B cell (primary cell): ENCODE measurements at regions not wholly inside any gene's neighbourhood (a gene's known extent, or its start where the extent isn't known, plus 50 kb on each side); places are given as distances from the start of the nearest gene placed in this dataset.

Experiments
- ATAC-seq: fragments of 200-7000 bp; cut with Tn5 transposase; one replicate; pipeline ENCODE4 v1.10.0; 2021; ENCODE audit warnings: low read depth, mild to moderate bottlenecking, moderate number of reproducible peaks, moderate library complexity
- CTCF ChIA-PET: fragments of 350-600 bp; sonication (Branson Sonifier 250); formaldehyde crosslinking; loops from one replicate; lab custom pipeline; 2021; ENCODE audit warnings: antibody characterized with exemption, inconsistent platforms; lab: Charles Lee
- POLR2A ChIA-PET: fragments of 350-600 bp; sonication (Branson Sonifier 250); formaldehyde crosslinking; loops from one replicate; lab custom pipeline; 2021; ENCODE audit warnings: antibody characterized with exemption; lab: Charles Lee
- DNase-seq: peaks from one replicate; pipeline ENCODE4 v3.0.0; 2013
- H2AFZ ChIP-seq: 2 replicates; pipeline ENCODE4 v1.6.1; 2012; ENCODE audit warnings: mild to moderate bottlenecking, low read depth, low read length; ENCODE audit not compliant: insufficient read depth, poor library complexity, severe bottlenecking
- H3K27ac ChIP-seq, 2 donors: 1 replicate in 1 of 2; 2 replicates in 1 of 2; pipeline ENCODE4 v1.5.1; 2012 to 2013; ENCODE audit warnings: low read length in 2 of 2, mild to moderate bottlenecking in 2 of 2, moderate library complexity in 1 of 2
- H3K27me3 ChIP-seq, 4 experiments: fragments of 200-600 bp in 1 of 4; sonication (generic) in 1 of 4; replicated peaks in 1 of 4; 1 replicate in 2 of 4; 2 replicates in 2 of 4; pipeline versions ENCODE4 v1.6.1 to v1.7.0; 2013 to 2016; ENCODE audit warnings: low read length in 3 of 4, mild to moderate bottlenecking in 2 of 4, mixed read lengths in 1 of 4, moderate library complexity in 1 of 4; ENCODE audit not compliant: insufficient read depth in 4 of 4, control insufficient read depth in 3 of 4; ENCODE audit errors: control extremely low read depth in 1 of 4
- H3K36me3 ChIP-seq, 2 experiments: replicated peaks in 1 of 2; 1 replicate in 1 of 2; 2 replicates in 1 of 2; pipeline versions ENCODE4 v1.6.1 to v1.7.1; 2013; ENCODE audit warnings: low read length in 1 of 2; ENCODE audit not compliant: insufficient read depth in 2 of 2, control insufficient read depth in 1 of 2; ENCODE audit errors: control extremely low read depth in 1 of 2, extremely low read depth in 1 of 2
- H3K4me1 ChIP-seq, 2 donors: fragments of 200-600 bp in 1 of 2; sonication (generic) in 1 of 2; 1 replicate in 1 of 2; 2 replicates in 1 of 2; pipeline versions ENCODE4 v1.5.1 to v1.6.1; 2013 to 2017; ENCODE audit warnings: low read length in 2 of 2; ENCODE audit not compliant: control insufficient read depth in 2 of 2, insufficient read depth in 2 of 2
- H3K4me2 ChIP-seq: replicated peaks from 2 replicates; pipeline ENCODE3; 2012; ENCODE audit warnings: mild to moderate bottlenecking, low read depth, low read length; ENCODE audit not compliant: poor library complexity, severe bottlenecking
- H3K4me3 ChIP-seq, 5 experiments: fragments of 200-600 bp in 1 of 5; sonication (generic) in 1 of 5; 1 replicate in 3 of 5; 2 replicates in 2 of 5; pipeline versions ENCODE4 v1.5.1 to v1.7.0; 2011 to 2016; ENCODE audit warnings: low read length in 4 of 5, mild to moderate bottlenecking in 4 of 5, low read depth in 2 of 5, control low read depth in 1 of 5, moderate library complexity in 1 of 5; ENCODE audit not compliant: insufficient read depth in 1 of 5; ENCODE audit errors: control extremely low read depth in 1 of 5, extremely low read depth in 1 of 5
- H3K79me2 ChIP-seq: fragments of 200-600 bp; sonication (generic); one replicate; pipeline ENCODE4 v1.6.0; 2016; ENCODE audit warnings: low read length; ENCODE audit not compliant: control insufficient read depth, insufficient read depth
- H3K9ac ChIP-seq: fragments of 200-600 bp; sonication (generic); 2 replicates; pipeline ENCODE4 v1.6.1; 2017; ENCODE audit warnings: mild to moderate bottlenecking, low read length, moderate library complexity
- H3K9me3 ChIP-seq, 3 donors: one replicate each; pipeline versions ENCODE4 v1.6.1 to v1.7.1; 2013; ENCODE audit warnings: low read length in 2 of 3; ENCODE audit not compliant: control insufficient read depth in 2 of 3, insufficient read depth in 1 of 3; ENCODE audit errors: control extremely low read depth in 1 of 3
- H4K20me1 ChIP-seq: 2 replicates; pipeline ENCODE4 v1.6.0; 2012; ENCODE audit warnings: mild to moderate bottlenecking, low read length; ENCODE audit not compliant: insufficient read depth, control insufficient read depth, poor library complexity, severe bottlenecking
- H3K27ac Mint-ChIP-seq: one replicate; pipeline ENCODE4 v1.8.0; 2021; ENCODE audit warnings: mixed read lengths
- H3K27me3 Mint-ChIP-seq: one replicate; pipeline ENCODE4 v1.8.0; 2021; ENCODE audit warnings: mixed read lengths
- H3K4me1 Mint-ChIP-seq: one replicate; pipeline ENCODE4 v1.8.0; 2021; ENCODE audit warnings: mixed read lengths
- H3K4me3 Mint-ChIP-seq: one replicate; pipeline ENCODE4 v1.8.0; 2021; ENCODE audit warnings: mixed read lengths
- H3K9me3 Mint-ChIP-seq: one replicate; pipeline ENCODE4 v1.8.0; 2022; ENCODE audit warnings: mixed read lengths; ENCODE audit not compliant: insufficient read depth
- CTCF ChIP-seq: fragments of 200-600 bp; IDR thresholded peaks from one replicate; pipeline ENCODE4 v1.8.0; 2022; ENCODE audit warnings: antibody characterized with exemption, mild to moderate bottlenecking
- EZH2 ChIP-seq: IDR thresholded peaks from 2 replicates; pipeline ENCODE4 v1.6.1; 2012; ENCODE audit warnings: borderline replicate concordance, low read depth, mild to moderate bottlenecking, moderate library complexity, low read length; ENCODE audit not compliant: insufficient read depth, poor library complexity, severe bottlenecking
- WGBS: methylation state at CpG from one replicate; pipeline ENCODE4 v1.1.5; 2013; ENCODE audit warnings: missing lambda C conversion rate; ENCODE audit not compliant: insufficient coverage; 5-methylcytosine and 5-hydroxymethylcytosine counted together
- intact Hi-C: fragments of 100-400 bp; cut with micrococcal nuclease; formaldehyde crosslinking; loops from one replicate; pipeline ENCODE4 v1.10.0; 2022

GRCh38 chr6:148001844-148002642 lies 340.6 kb upstream of the SASH1 start:
- Histone ChIP-seq H3K4me1 (no peaks in the 10 kb centered on the region), H3K9ac (no peak overlapping the region), H3K9me3 (peaks cover 0 to 5% (median 0%) of the 10 kb centered on the region in 3 donors), H2AFZ (no peak overlapping the region), H3K27ac (no peak overlapping the region), H3K4me3 (no peak overlapping the region), H3K79me2 (no peaks in the 10 kb centered on the region), H4K20me1 (no peaks in the 10 kb centered on the region), H3K4me2 (no peak overlapping the region), H3K27me3 (no peaks in the 10 kb centered on the region), H3K36me3 (no peaks in the 10 kb centered on the region)
- WGBS: 94% methylated on average over 3 of the region's 7 CpGs
- Mint-ChIP-seq H3K27me3 (no peaks in the 10 kb centered on the region), H3K4me3 (no peak overlapping the region), H3K27ac (no peak overlapping the region), H3K9me3 (no peaks in the 10 kb centered on the region), H3K4me1 (no peaks in the 10 kb centered on the region)
- intact Hi-C loops: no loop called here
- no peak for TF ChIP-seq CTCF
- TF ChIP-seq EZH2: no peak
- DNase-seq: no peak
- no peak for ATAC-seq
- CTCF ChIA-PET: no interaction called here
- POLR2A ChIA-PET: no interaction called here

GRCh38 chr6:148004651-148005050 lies 338.0 kb upstream of the SASH1 start:
- no peaks in the 10 kb centered on the region for H3K4me1 ChIP-seq
- no peak for DNase-seq
- WGBS: 80% methylated on average over 1 of the region's 3 CpGs
- H3K27me3 ChIP-seq: no peaks in the 10 kb centered on the region
- H3K9ac ChIP-seq: no peak overlapping the region
- POLR2A ChIA-PET: no interaction called here
- ATAC-seq: no peak
- H3K4me2 ChIP-seq: no peak overlapping the region
- CTCF ChIA-PET: no interaction called here
- H3K4me1 Mint-ChIP-seq: no peaks in the 10 kb centered on the region
- H3K9me3 Mint-ChIP-seq: no peaks in the 10 kb centered on the region
- H3K4me3 Mint-ChIP-seq: no peak overlapping the region
- no peaks in the 10 kb centered on the region for H4K20me1 ChIP-seq
- no peak overlapping the region for H3K27ac Mint-ChIP-seq
- intact Hi-C loops: no loop called here
- TF ChIP-seq CTCF (no peak), EZH2 (no peak)
- H3K79me2 ChIP-seq: no peaks in the 10 kb centered on the region
- no peaks in the 10 kb centered on the region for H3K36me3 ChIP-seq
- no peak overlapping the region for H2AFZ ChIP-seq
- H3K27me3 Mint-ChIP-seq: no peaks in the 10 kb centered on the region
- no peak overlapping the region for H3K27ac ChIP-seq
- peaks cover 0 to under 1% (median 0%) of the 10 kb centered on the region in 3 donors for H3K9me3 ChIP-seq
- no peak overlapping the region for H3K4me3 ChIP-seq
